GM18508 (cell line): ENCODE measurements at regions not wholly inside any gene's neighbourhood (a gene's known extent, or its start where the extent isn't known, plus 50 kb on each side); places are given as distances from the start of the nearest gene placed in this dataset.

Experiments
- ATAC-seq: cut with Tn5 transposase; IDR thresholded peaks from one replicate; pipeline ENCODE4 v1.9.1; 2021; ENCODE audit warnings: moderate number of reproducible peaks; ENCODE audit not compliant: insufficient read depth, unreplicated experiment

GRCh38 chr12:102781117-102781516 is 135.9 kb downstream of the PAH start:
- ATAC-seq = no peak

GRCh38 chr12:102776041-102776440 is 141.0 kb downstream of the PAH start:
- no peak for ATAC-seq

- no peak for ATAC-seq
These were observed 147.6 kb downstream of the PAH start for GRCh38 chr12:102769323-102769916.

GRCh38 chr12:102766961-102767360 is 150.1 kb downstream of the PAH start:
- no peak for ATAC-seq

- no peak for ATAC-seq
These were observed 151.3 kb downstream of the PAH start for GRCh38 chr12:102765736-102766135.

- ATAC-seq = no peak
These were observed 153.6 kb downstream of the PAH start for GRCh38 chr12:102763471-102763870.

GRCh38 chr12:102763061-102763460 is 154.0 kb downstream of the PAH start:
- no peak for ATAC-seq

- ATAC-seq = no peak
These were observed 156.7 kb downstream of the PAH start for GRCh38 chr12:102760322-102760721.

GRCh38 chr12:102759466-102759865 is 157.6 kb downstream of the PAH start:
- no peak for ATAC-seq

- no peak for ATAC-seq
These were observed 159.2 kb downstream of the PAH start for GRCh38 chr12:102757882-102758226.

GRCh38 chr12:102757154-102757881 is 159.7 kb downstream of the PAH start:
- ATAC-seq = no peak

- no peak for ATAC-seq
These were observed 160.5 kb downstream of the PAH start for GRCh38 chr12:102756530-102756929.

- ATAC-seq = no peak
These were observed 161.8 kb downstream of the PAH start for GRCh38 chr12:102755266-102755665.

GRCh38 chr12:102753802-102754201 is 163.2 kb downstream of the PAH start:
- ATAC-seq = no peak

- no peak for ATAC-seq
These were observed 168.3 kb downstream of the PAH start for GRCh38 chr12:102748704-102749103.

GRCh38 chr12:102746963-102747362 is 170.1 kb downstream of the PAH start:
- ATAC-seq = no peak

- no peak for ATAC-seq
These were observed 171.0 kb downstream of the PAH start for GRCh38 chr12:102745971-102746600.

- ATAC-seq = no peak
These were observed 175.8 kb downstream of the PAH start for GRCh38 chr12:102741196-102741595.

- no peak for ATAC-seq
These were observed 176.7 kb downstream of the PAH start for GRCh38 chr12:102740141-102740955.

- ATAC-seq = no peak
These were observed 180.7 kb downstream of the PAH start for GRCh38 chr12:102736328-102736727.

- peak; percentile 77 for ATAC-seq
These were observed 181.9 kb downstream of the PAH start for GRCh38 chr12:102735104-102735503.
